ENCODE measurements at regions not wholly inside any gene's neighbourhood (a gene's known extent, or its start where the extent isn't known, plus 50 kb on each side); places are given as distances from the start of the nearest gene placed in this dataset.
"Not testable (repeated sequence)": the region's sequence is repeated elsewhere in the genome, so short reads cannot be mapped to it uniquely, and the experiment has no call there.

DNA sequence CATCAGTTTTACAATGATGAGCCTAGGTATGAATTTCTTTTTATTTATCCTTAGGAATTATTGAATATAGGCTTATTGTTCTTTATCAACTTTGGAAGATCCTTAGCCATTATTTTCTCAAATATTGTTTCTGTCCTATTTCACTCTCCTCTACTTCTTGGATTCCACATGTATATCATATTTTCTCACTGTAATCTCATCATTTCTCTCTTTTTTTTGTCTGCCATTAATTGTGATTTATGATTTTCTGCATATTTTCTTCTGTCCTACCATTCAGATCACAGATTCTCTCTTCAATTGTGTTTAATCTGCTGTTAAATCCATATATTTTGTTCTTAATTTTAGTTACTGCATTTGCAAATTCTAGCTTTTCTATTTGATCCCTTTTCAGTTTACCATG is 139.8 kb downstream of the ARRDC3 start:
- Histone ChIP-seq H3K36me3 (ENCODE audit: insufficient read depth, low read length) (no peaks in the 10 kb centered on the region), H3K9me3 (ENCODE audit: control insufficient read depth, insufficient read depth, low read length) (no peaks in the 10 kb centered on the region; the same call in 1 of the 2 replicates), H3K9ac (ENCODE audit: low read depth, low read length) (no peak overlapping the region), H3K4me1 (ENCODE audit: insufficient read depth, low read length) (no peaks in the 10 kb centered on the region)

- not testable (repeated sequence) for H3K9me3 ChIP-seq (ENCODE audit: control insufficient read depth, insufficient read depth, low read length); H3K9ac ChIP-seq (ENCODE audit: low read depth, low read length); H3K36me3 ChIP-seq (ENCODE audit: insufficient read depth, low read length); H3K4me1 ChIP-seq (ENCODE audit: insufficient read depth, low read length)
Measured at GRCh38 chr5:91241460-91241859, 141.7 kb downstream of the ARRDC3 start.

GRCh38 chr5:91240175-91240574 is 142.9 kb downstream of the ARRDC3 start:
- Histone ChIP-seq H3K9me3 (ENCODE audit: control insufficient read depth, insufficient read depth, low read length) (no peaks in the 10 kb centered on the region; the same call in 1 of the 2 replicates), H3K9ac (ENCODE audit: low read depth, low read length) (no peak overlapping the region), H3K36me3 (ENCODE audit: insufficient read depth, low read length) (no peaks in the 10 kb centered on the region), H3K4me1 (ENCODE audit: insufficient read depth, low read length) (no peaks in the 10 kb centered on the region)

GRCh38 chr5:91235271-91235694 is 147.8 kb downstream of the ARRDC3 start:
- no peak overlapping the region for H3K9ac ChIP-seq (ENCODE audit: low read depth, low read length)
- H3K36me3 ChIP-seq (ENCODE audit: insufficient read depth, low read length), result no peaks in the 10 kb centered on the region
- peaks cover 2% of the 10 kb centered on the region; the same call in 1 of the 2 replicates for H3K9me3 ChIP-seq (ENCODE audit: control insufficient read depth, insufficient read depth, low read length)
- H3K4me1 ChIP-seq (ENCODE audit: insufficient read depth, low read length), result no peaks in the 10 kb centered on the region

DNA sequence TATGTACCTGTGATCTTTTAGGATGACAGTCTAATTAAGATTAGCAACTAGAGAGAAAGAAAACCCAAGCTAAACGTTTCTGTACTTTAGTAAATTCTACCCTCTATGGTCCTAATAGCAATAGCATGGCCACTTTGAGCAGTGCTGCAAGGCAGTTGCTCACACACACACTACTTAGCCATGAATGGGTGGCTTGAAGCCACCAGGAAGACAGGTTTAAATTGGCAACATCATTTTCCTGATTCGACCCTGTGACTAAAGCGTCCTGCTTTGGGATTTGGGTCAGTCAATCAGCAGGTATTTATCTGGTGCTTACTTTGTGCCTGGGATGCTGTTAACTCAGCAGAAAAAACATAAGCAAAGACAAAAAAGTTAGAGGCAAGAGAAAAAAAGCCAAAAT is 150.6 kb downstream of the ARRDC3 start:
- Histone ChIP-seq H3K4me1 (ENCODE audit: insufficient read depth, low read length) (no peaks in the 10 kb centered on the region), H3K9me3 (ENCODE audit: control insufficient read depth, insufficient read depth, low read length) (peaks cover 2% of the 10 kb centered on the region), H3K36me3 (ENCODE audit: insufficient read depth, low read length) (no peaks in the 10 kb centered on the region), H3K9ac (ENCODE audit: low read depth, low read length) (no peak overlapping the region)

GRCh38 chr5:91229031-91229727 is 153.9 kb downstream of the ARRDC3 start:
- Histone ChIP-seq H3K4me1 (ENCODE audit: insufficient read depth, low read length) (no peaks in the 10 kb centered on the region), H3K9ac (ENCODE audit: low read depth, low read length) (no peak overlapping the region), H3K36me3 (ENCODE audit: insufficient read depth, low read length) (no peaks in the 10 kb centered on the region), H3K9me3 (ENCODE audit: control insufficient read depth, insufficient read depth, low read length) (peaks cover 2% of the 10 kb centered on the region)

GRCh38 chr5:91228188-91228587 is 154.9 kb downstream of the ARRDC3 start:
- no peak overlapping the region for H3K9ac ChIP-seq (ENCODE audit: low read depth, low read length)
- no peaks in the 10 kb centered on the region for H3K36me3 ChIP-seq (ENCODE audit: insufficient read depth, low read length)
- H3K4me1 ChIP-seq (ENCODE audit: insufficient read depth, low read length), result no peaks in the 10 kb centered on the region
- peaks cover 2% of the 10 kb centered on the region for H3K9me3 ChIP-seq (ENCODE audit: control insufficient read depth, insufficient read depth, low read length)

DNA sequence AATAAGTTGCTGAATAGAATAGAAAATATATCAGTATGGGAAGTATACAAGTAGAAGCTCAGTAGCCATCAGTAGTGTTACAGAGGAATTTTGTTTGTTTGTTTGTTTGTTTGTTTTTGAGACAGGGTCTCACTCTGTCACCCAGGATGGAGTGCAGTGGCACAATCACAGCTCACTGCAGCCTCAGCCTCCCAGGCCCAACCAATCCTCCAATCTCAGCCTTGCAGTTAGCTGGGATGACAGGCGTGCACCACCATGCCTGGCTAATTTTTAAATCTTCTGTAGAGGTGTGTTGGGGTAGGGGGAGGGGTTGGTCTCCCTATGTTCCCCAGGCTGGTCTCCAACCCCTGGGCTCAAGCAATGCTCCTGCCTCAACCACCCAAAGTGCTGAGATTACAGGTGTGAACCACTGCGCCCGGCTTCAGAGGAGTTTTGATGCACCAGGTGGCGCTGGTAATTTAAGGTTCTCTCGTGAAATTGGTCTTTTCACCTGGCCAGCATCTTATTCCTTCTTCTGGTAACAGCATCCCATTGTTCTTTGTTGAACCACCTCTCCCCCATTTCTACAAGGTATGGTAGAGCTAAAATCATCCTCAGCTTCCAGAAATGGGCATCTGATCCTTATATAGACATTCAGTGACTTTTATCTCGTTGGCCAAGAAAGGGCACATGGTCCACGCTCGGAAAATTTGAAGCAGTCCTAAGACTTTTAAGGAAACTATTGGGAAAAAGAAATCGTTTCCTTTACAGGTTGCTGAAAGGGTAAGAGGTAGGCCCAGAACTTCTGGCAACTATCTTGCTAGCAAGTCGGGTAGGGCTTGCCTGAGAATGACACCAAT is 157.1 kb downstream of the ARRDC3 start:
- H3K9ac ChIP-seq (ENCODE audit: low read depth, low read length), result no peak overlapping the region
- H3K4me1 ChIP-seq (ENCODE audit: insufficient read depth, low read length), result no peaks in the 10 kb centered on the region
- H3K9me3 ChIP-seq (ENCODE audit: control insufficient read depth, insufficient read depth, low read length), result peaks cover 2% of the 10 kb centered on the region
- no peaks in the 10 kb centered on the region for H3K36me3 ChIP-seq (ENCODE audit: insufficient read depth, low read length)

GRCh38 chr5:91224969-91225368 is 158.1 kb downstream of the ARRDC3 start:
- no peaks in the 10 kb centered on the region for H3K4me1 ChIP-seq (ENCODE audit: insufficient read depth, low read length)
- H3K36me3 ChIP-seq (ENCODE audit: insufficient read depth, low read length), result no peaks in the 10 kb centered on the region
- no peaks in the 10 kb centered on the region; the same call in 1 of the 2 replicates for H3K9me3 ChIP-seq (ENCODE audit: control insufficient read depth, insufficient read depth, low read length)
- H3K9ac ChIP-seq (ENCODE audit: low read depth, low read length), result no peak overlapping the region

- no peak overlapping the region for H3K9ac ChIP-seq (ENCODE audit: low read depth, low read length)
- H3K36me3 ChIP-seq (ENCODE audit: insufficient read depth, low read length), result no peaks in the 10 kb centered on the region
- no peaks in the 10 kb centered on the region for H3K4me1 ChIP-seq (ENCODE audit: insufficient read depth, low read length)
- no peaks in the 10 kb centered on the region for H3K9me3 ChIP-seq (ENCODE audit: control insufficient read depth, insufficient read depth, low read length)
Measured at GRCh38 chr5:91224456-91224855, 158.7 kb downstream of the ARRDC3 start.

- H3K4me1 ChIP-seq (ENCODE audit: insufficient read depth, low read length), result no peaks in the 10 kb centered on the region
Measured at GRCh38 chr5:91223886-91224285, 159.2 kb downstream of the ARRDC3 start.

DNA sequence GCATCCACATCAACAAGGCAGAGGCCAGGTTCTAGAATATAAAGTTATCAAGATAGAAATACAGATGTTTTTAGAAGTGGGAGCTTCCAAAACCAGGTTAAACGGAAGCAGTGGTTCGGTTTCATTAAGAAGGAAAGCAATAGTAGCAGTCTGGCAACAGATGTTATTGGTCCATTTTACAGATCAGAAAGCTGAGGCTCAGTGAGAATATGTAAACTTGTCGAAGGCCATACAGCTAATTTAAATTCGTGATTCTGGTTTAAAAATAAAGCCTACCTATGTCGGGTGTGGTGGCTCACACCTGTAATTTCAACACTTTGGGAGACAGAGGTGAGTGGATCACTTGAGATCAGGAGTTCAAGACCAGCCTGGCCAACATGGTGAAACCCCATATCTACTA is 160.6 kb downstream of the ARRDC3 start:
- Histone ChIP-seq H3K4me1 (ENCODE audit: insufficient read depth, low read length) (no peaks in the 10 kb centered on the region), H3K9me3 (ENCODE audit: control insufficient read depth, insufficient read depth, low read length) (no peaks in the 10 kb centered on the region), H3K36me3 (ENCODE audit: insufficient read depth, low read length) (no peaks in the 10 kb centered on the region), H3K9ac (ENCODE audit: low read depth, low read length) (no peak overlapping the region)

More at GRCh38 chr5:91223886-91224285, 159.2 kb downstream of the ARRDC3 start:
- H3K9ac ChIP-seq (ENCODE audit: low read depth, low read length), result no peak overlapping the region
- no peaks in the 10 kb centered on the region for H3K9me3 ChIP-seq (ENCODE audit: control insufficient read depth, insufficient read depth, low read length)
- no peaks in the 10 kb centered on the region for H3K36me3 ChIP-seq (ENCODE audit: insufficient read depth, low read length)

- no peak overlapping the region for H3K9ac ChIP-seq (ENCODE audit: low read depth, low read length)
- H3K9me3 ChIP-seq (ENCODE audit: control insufficient read depth, insufficient read depth, low read length), result no peaks in the 10 kb centered on the region
- no peaks in the 10 kb centered on the region for H3K4me1 ChIP-seq (ENCODE audit: insufficient read depth, low read length)
- no peaks in the 10 kb centered on the region for H3K36me3 ChIP-seq (ENCODE audit: insufficient read depth, low read length)
Measured at GRCh38 chr5:91221917-91222316, 161.2 kb downstream of the ARRDC3 start.

GRCh38 chr5:91219803-91220371 is 163.2 kb downstream of the ARRDC3 start:
- H3K9ac ChIP-seq (ENCODE audit: low read depth, low read length), result no peak overlapping the region
- no peaks in the 10 kb centered on the region for H3K36me3 ChIP-seq (ENCODE audit: insufficient read depth, low read length)
- no peaks in the 10 kb centered on the region for H3K4me1 ChIP-seq (ENCODE audit: insufficient read depth, low read length)
- H3K9me3 ChIP-seq (ENCODE audit: control insufficient read depth, insufficient read depth, low read length), result no peaks in the 10 kb centered on the region

Data from ES-I3 (cell line).